ENCODE measurements at regions not wholly inside any gene's neighbourhood (a gene's known extent, or its start where the extent isn't known, plus 50 kb on each side); places are given as distances from the start of the nearest gene placed in this dataset.

- no peaks in the 10 kb centered on the region for H3K27me3 ChIP-seq (ENCODE audit: control insufficient read depth in 1 of 2, insufficient read depth in 2 of 2, low read length in 1 of 2)
- ATAC-seq (ENCODE audit: low FRiP score) = no peak
- no peak for DNase-seq
Observed at GRCh38 chr3:14283092-14283812, 104.6 kb downstream of the LSM3 start.

GRCh38 chr3:14283813-14284438 is 105.3 kb downstream of the LSM3 start:
- H3K27me3 ChIP-seq (ENCODE audit: control insufficient read depth in 1 of 2, insufficient read depth in 2 of 2, low read length in 1 of 2) = no peaks in the 10 kb centered on the region
- 90 to 92% methylated on average over 4 of the region's 4 CpGs for WGBS, 2 donors
- DNase-seq = no peak
- no peaks in the 10 kb centered on the region for H3K36me3 ChIP-seq (ENCODE audit: control insufficient read depth in 1 of 2, insufficient read depth in 2 of 2, low read length in 1 of 2)
- intact Hi-C loops (cut with DNase I) = no loop called here
- H3K27ac ChIP-seq (ENCODE audit: low read depth in 1 of 2, low read length in 2 of 2) = no peak overlapping the region
- no peaks in the 10 kb centered on the region for H3K4me1 ChIP-seq (ENCODE audit: control insufficient read depth in 1 of 2, insufficient read depth in 2 of 2, low read length in 2 of 2)
- H3K9me3 ChIP-seq (ENCODE audit: control insufficient read depth, low read length) = no peaks in the 10 kb centered on the region
- no peak for ATAC-seq (ENCODE audit: low FRiP score)
- H3K4me3 ChIP-seq (ENCODE audit: low read length in 2 of 2) = no peak overlapping the region

More at GRCh38 chr3:14283092-14283812, 104.6 kb downstream of the LSM3 start:
- no peaks in the 10 kb centered on the region for H3K9me3 ChIP-seq (ENCODE audit: control insufficient read depth, low read length)
- no peaks in the 10 kb centered on the region for H3K36me3 ChIP-seq (ENCODE audit: control insufficient read depth in 1 of 2, insufficient read depth in 2 of 2, low read length in 1 of 2)
- 91 to 92% methylated on average over 7 of the region's 7 CpGs for WGBS, 2 donors
- H3K27ac ChIP-seq (ENCODE audit: low read depth in 1 of 2, low read length in 2 of 2) = no peak overlapping the region
- intact Hi-C loops (cut with DNase I) = no loop called here
- no peak overlapping the region for H3K4me3 ChIP-seq (ENCODE audit: low read length in 2 of 2)
- H3K4me1 ChIP-seq (ENCODE audit: control insufficient read depth in 1 of 2, insufficient read depth in 2 of 2, low read length in 2 of 2) = no peaks in the 10 kb centered on the region

- H3K4me3 ChIP-seq (ENCODE audit: low read length in 2 of 2) = no peak overlapping the region
- intact Hi-C loops (cut with DNase I) = no loop called here
- no peak overlapping the region for H3K27ac ChIP-seq (ENCODE audit: low read depth in 1 of 2, low read length in 2 of 2)
- no peaks in the 10 kb centered on the region for H3K4me1 ChIP-seq (ENCODE audit: control insufficient read depth in 1 of 2, insufficient read depth in 2 of 2, low read length in 2 of 2)
- 77 to 79% methylated on average over 15 of the region's 15 CpGs for WGBS, 2 donors
- H3K36me3 ChIP-seq (ENCODE audit: control insufficient read depth in 1 of 2, insufficient read depth in 2 of 2, low read length in 1 of 2) = no peaks in the 10 kb centered on the region
- no peak for DNase-seq
- H3K9me3 ChIP-seq (ENCODE audit: control insufficient read depth, low read length) = no peaks in the 10 kb centered on the region
- H3K27me3 ChIP-seq (ENCODE audit: control insufficient read depth in 1 of 2, insufficient read depth in 2 of 2, low read length in 1 of 2) = no peaks in the 10 kb centered on the region
- no peak for ATAC-seq (ENCODE audit: low FRiP score)
Observed at GRCh38 chr3:14284694-14285547, 106.3 kb downstream of the LSM3 start.

GRCh38 chr3:14285548-14285925 is 106.9 kb downstream of the LSM3 start:
- H3K9me3 ChIP-seq (ENCODE audit: control insufficient read depth, low read length) = no peaks in the 10 kb centered on the region
- ATAC-seq (ENCODE audit: low FRiP score) (no peak), DNase-seq (no peak)
- H3K4me3 ChIP-seq (ENCODE audit: low read length in 2 of 2) = no peak overlapping the region
- H3K36me3 ChIP-seq (ENCODE audit: control insufficient read depth in 1 of 2, insufficient read depth in 2 of 2, low read length in 1 of 2) = no peaks in the 10 kb centered on the region
- H3K27me3 ChIP-seq (ENCODE audit: control insufficient read depth in 1 of 2, insufficient read depth in 2 of 2, low read length in 1 of 2) = no peaks in the 10 kb centered on the region
- WGBS, 2 donors = 57% methylated on average over 4 of the region's 4 CpGs
- no peak overlapping the region for H3K27ac ChIP-seq (ENCODE audit: low read depth in 1 of 2, low read length in 2 of 2)
- intact Hi-C loops (cut with DNase I) = no loop called here
- no peaks in the 10 kb centered on the region for H3K4me1 ChIP-seq (ENCODE audit: control insufficient read depth in 1 of 2, insufficient read depth in 2 of 2, low read length in 2 of 2)

- H3K9me3 ChIP-seq (ENCODE audit: control insufficient read depth, low read length) = no peaks in the 10 kb centered on the region
- no peaks in the 10 kb centered on the region for H3K27me3 ChIP-seq (ENCODE audit: control insufficient read depth in 1 of 2, insufficient read depth in 2 of 2, low read length in 1 of 2)
- ATAC-seq (ENCODE audit: low FRiP score) = no peak
- H3K36me3 ChIP-seq (ENCODE audit: control insufficient read depth in 1 of 2, insufficient read depth in 2 of 2, low read length in 1 of 2) = no peaks in the 10 kb centered on the region
- H3K27ac ChIP-seq (ENCODE audit: low read depth in 1 of 2, low read length in 2 of 2) = no peak overlapping the region
- H3K4me3 ChIP-seq (ENCODE audit: low read length in 2 of 2) = no peak overlapping the region
- WGBS, 2 donors = 88 to 90% methylated on average over 7 of the region's 7 CpGs
- DNase-seq = no peak
- no peaks in the 10 kb centered on the region for H3K4me1 ChIP-seq (ENCODE audit: control insufficient read depth in 1 of 2, insufficient read depth in 2 of 2, low read length in 2 of 2)
- intact Hi-C loops (cut with DNase I) = no loop called here
Observed at GRCh38 chr3:14286887-14287500, 108.4 kb downstream of the LSM3 start.

- WGBS, 2 donors = 93 to 98% methylated on average over 2 of the region's 2 CpGs
- DNase-seq (no peak), ATAC-seq (ENCODE audit: low FRiP score) (no peak)
- no peak overlapping the region for H3K4me3 ChIP-seq (ENCODE audit: low read length in 2 of 2)
- H3K27me3 ChIP-seq (ENCODE audit: control insufficient read depth in 1 of 2, insufficient read depth in 2 of 2, low read length in 1 of 2) = no peaks in the 10 kb centered on the region
- H3K27ac ChIP-seq (ENCODE audit: low read depth in 1 of 2, low read length in 2 of 2) = no peak overlapping the region
- no peaks in the 10 kb centered on the region for H3K4me1 ChIP-seq (ENCODE audit: control insufficient read depth in 1 of 2, insufficient read depth in 2 of 2, low read length in 2 of 2)
- H3K36me3 ChIP-seq (ENCODE audit: control insufficient read depth in 1 of 2, insufficient read depth in 2 of 2, low read length in 1 of 2) = no peaks in the 10 kb centered on the region
- no peaks in the 10 kb centered on the region for H3K9me3 ChIP-seq (ENCODE audit: control insufficient read depth, low read length)
- intact Hi-C loops (cut with DNase I) = no loop called here
Observed at GRCh38 chr3:14288177-14288788, 109.7 kb downstream of the LSM3 start.

- Histone ChIP-seq H3K4me1 (ENCODE audit: control insufficient read depth in 1 of 2, insufficient read depth in 2 of 2, low read length in 2 of 2) (no peaks in the 10 kb centered on the region), H3K4me3 (ENCODE audit: low read length in 2 of 2) (no peak overlapping the region), H3K27ac (ENCODE audit: low read depth in 1 of 2, low read length in 2 of 2) (no peak overlapping the region), H3K27me3 (ENCODE audit: control insufficient read depth in 1 of 2, insufficient read depth in 2 of 2, low read length in 1 of 2) (no peaks in the 10 kb centered on the region), H3K9me3 (ENCODE audit: control insufficient read depth, low read length) (no peaks in the 10 kb centered on the region), H3K36me3 (ENCODE audit: control insufficient read depth in 1 of 2, insufficient read depth in 2 of 2, low read length in 1 of 2) (no peaks in the 10 kb centered on the region)
- no peak for DNase-seq
- 75 to 84% methylated on average over 5 of the region's 5 CpGs for WGBS, 2 donors
- no peak for ATAC-seq (ENCODE audit: low FRiP score)
- intact Hi-C loops (cut with DNase I) = no loop called here
Observed at GRCh38 chr3:14288833-14289451, 110.3 kb downstream of the LSM3 start.
